Esophagus muscularis mucosa (tissue), 4 donors: ENCODE measurements at regions not wholly inside any gene's neighbourhood (a gene's known extent, or its start where the extent isn't known, plus 50 kb on each side); places are given as distances from the start of the nearest gene placed in this dataset.

Experiments used
- CTCF ChIP-seq, 3 experiments: fragments of 200-600 bp in 2 of 3; fragments of 450-650 bp in 1 of 3; sonication (generic) in 2 of 3; IDR thresholded peaks; one replicate each; pipeline ENCODE4 v1.5.1; 2017 to 2019; ENCODE audit warnings: antibody characterized with exemption in 3 of 3, mild to moderate bottlenecking in 2 of 3, moderate library complexity in 1 of 3
- EP300 ChIP-seq: sonication (generic); formaldehyde crosslinking; IDR thresholded peaks from one replicate; pipeline ENCODE4 v1.6.1; 2017; ENCODE audit warnings: antibody characterized with exemption
- POLR2A ChIP-seq: fragments of 450-650 bp; IDR thresholded peaks from one replicate; pipeline ENCODE4 v1.6.1; 2017; ENCODE audit warnings: antibody characterized with exemption, moderate library complexity, mild to moderate bottlenecking, low read depth

- TF ChIP-seq POLR2A (no peak), CTCF (IDR thresholded peaks at IDR 0.05) (no peak), EP300 (no peak)
Measured at GRCh38 chr5:166865206-166865605, 1426.2 kb upstream of the WWC1 start.
